WERI-Rb-1 (cell line): ENCODE measurements at regions not wholly inside any gene's neighbourhood (a gene's known extent, or its start where the extent isn't known, plus 50 kb on each side); places are given as distances from the start of the nearest gene placed in this dataset.

Source experiments
- DNase-seq: peaks from one replicate; pipeline ENCODE4 v3.0.0-alpha.2; 2020
- H3K27ac ChIP-seq: fragments of 250-450 bp; sonication (Bioruptor Pico); 2 replicates; pipeline ENCODE4 v1.5.1; 2020; ENCODE audit warnings: mild to moderate bottlenecking, moderate library complexity
- H3K27me3 ChIP-seq: fragments of 250-450 bp; sonication (Bioruptor Pico); 2 replicates; pipeline ENCODE4 v1.5.1; 2021; ENCODE audit warnings: mild to moderate bottlenecking, low read depth, moderate library complexity; ENCODE audit not compliant: insufficient read depth, severe bottlenecking
- H3K36me3 ChIP-seq: fragments of 250-450 bp; sonication (Bioruptor Pico); 2 replicates; pipeline ENCODE4 v1.5.1; 2020; ENCODE audit warnings: mild to moderate bottlenecking, moderate library complexity
- H3K4me3 ChIP-seq: 2 replicates; pipeline ENCODE4 v1.5.1; 2011; ENCODE audit warnings: low read depth, mild to moderate bottlenecking, control low read depth, low read length
- H3K9me3 ChIP-seq: fragments of 250-450 bp; sonication (Bioruptor Pico); 2 replicates; pipeline ENCODE4 v1.5.1; 2021; ENCODE audit warnings: mild to moderate bottlenecking, moderate library complexity; ENCODE audit not compliant: severe bottlenecking
- TF ChIP-seq, protein P1 (sequence below): IDR thresholded peaks from 2 replicates; pipeline ENCODE4 v1.5.1; 2011; ENCODE audit warnings: low read depth, mild to moderate bottlenecking, control low read depth, inconsistent platforms, low read length

DNA sequence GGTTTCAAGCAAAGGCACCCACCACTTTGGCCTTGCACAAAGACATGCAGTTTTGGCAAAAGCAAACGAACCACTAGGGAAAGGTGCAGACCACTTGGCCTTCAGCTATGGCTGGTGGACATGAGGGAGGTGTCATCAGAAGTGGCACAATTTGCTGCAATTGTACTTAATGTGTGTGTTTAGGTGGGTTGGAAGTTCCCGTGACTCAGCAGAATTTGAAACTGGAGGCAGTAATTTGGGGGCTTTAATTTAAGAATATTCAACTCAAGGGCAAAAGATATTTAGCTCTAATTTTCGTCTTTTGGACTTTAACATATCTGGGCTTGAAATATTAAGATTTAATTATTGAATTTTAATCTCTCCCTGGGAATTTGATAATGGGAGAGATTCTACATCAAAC is 115.6 kb upstream of the NOCT start:
- Histone ChIP-seq H3K9me3 (no peaks in the 10 kb centered on the region), H3K27me3 (no peaks in the 10 kb centered on the region), H3K4me3 (no peak overlapping the region), H3K27ac (no peak overlapping the region), H3K36me3 (no peaks in the 10 kb centered on the region)
- DNase-seq: no peak
- TF ChIP-seq, protein P1, sequence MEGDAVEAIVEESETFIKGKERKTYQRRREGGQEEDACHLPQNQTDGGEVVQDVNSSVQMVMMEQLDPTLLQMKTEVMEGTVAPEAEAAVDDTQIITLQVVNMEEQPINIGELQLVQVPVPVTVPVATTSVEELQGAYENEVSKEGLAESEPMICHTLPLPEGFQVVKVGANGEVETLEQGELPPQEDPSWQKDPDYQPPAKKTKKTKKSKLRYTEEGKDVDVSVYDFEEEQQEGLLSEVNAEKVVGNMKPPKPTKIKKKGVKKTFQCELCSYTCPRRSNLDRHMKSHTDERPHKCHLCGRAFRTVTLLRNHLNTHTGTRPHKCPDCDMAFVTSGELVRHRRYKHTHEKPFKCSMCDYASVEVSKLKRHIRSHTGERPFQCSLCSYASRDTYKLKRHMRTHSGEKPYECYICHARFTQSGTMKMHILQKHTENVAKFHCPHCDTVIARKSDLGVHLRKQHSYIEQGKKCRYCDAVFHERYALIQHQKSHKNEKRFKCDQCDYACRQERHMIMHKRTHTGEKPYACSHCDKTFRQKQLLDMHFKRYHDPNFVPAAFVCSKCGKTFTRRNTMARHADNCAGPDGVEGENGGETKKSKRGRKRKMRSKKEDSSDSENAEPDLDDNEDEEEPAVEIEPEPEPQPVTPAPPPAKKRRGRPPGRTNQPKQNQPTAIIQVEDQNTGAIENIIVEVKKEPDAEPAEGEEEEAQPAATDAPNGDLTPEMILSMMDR: no peak

DNA sequence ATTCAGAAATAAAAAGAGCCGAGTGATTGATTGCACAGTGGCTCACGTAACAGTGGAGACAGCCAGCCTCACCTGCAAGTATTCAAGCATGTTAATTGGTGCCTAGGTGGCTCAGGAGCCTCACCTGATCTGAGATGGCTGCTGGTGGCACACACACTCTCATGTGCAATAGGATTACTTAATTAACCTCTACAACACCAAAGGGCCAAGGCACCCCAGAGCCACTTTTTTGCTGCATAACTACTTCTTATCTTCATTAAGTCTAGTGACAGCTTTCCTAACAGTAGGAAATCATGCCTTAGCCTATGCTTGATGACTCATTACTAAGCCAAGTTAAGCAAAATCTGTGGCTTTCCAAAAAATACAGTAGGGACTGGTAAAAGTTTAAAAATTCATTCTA is 117.3 kb upstream of the NOCT start:
- Histone ChIP-seq H3K4me3 (no peak overlapping the region), H3K27me3 (no peaks in the 10 kb centered on the region), H3K27ac (no peak overlapping the region), H3K9me3 (no peaks in the 10 kb centered on the region), H3K36me3 (no peaks in the 10 kb centered on the region)
- DNase-seq: peak; percentile 25
- TF ChIP-seq, protein P1: no peak

DNA sequence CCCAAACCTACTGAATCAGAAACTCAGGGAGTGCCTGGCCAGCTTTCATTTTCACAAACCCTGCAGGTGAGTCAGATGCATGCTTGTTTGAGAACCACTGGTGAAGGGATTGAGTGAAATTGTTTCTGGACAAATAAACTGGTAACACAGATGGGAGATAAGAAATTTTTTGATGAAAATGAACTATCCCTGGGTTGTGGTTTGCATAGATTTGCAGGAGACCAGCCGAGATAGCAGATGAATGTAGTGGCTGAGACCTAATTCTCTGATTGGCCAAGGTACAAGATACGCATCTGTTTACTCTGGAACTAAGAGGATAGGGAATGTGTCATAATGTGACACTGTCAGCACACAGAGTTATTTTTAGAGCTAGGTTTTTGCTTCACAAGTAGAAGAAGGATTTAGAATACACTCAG is 117.8 kb upstream of the NOCT start:
- DNase-seq: no peak
- Histone ChIP-seq H3K36me3 (no peaks in the 10 kb centered on the region), H3K9me3 (no peaks in the 10 kb centered on the region), H3K27ac (0 out of 2 replicates have a peak overlapping the region, but pooled peaks have one; percentile 10), H3K27me3 (no peaks in the 10 kb centered on the region), H3K4me3 (peak overlapping the region; percentile 2; the same call in 1 of the 2 replicates)
- TF ChIP-seq, protein P1: no peak

DNA sequence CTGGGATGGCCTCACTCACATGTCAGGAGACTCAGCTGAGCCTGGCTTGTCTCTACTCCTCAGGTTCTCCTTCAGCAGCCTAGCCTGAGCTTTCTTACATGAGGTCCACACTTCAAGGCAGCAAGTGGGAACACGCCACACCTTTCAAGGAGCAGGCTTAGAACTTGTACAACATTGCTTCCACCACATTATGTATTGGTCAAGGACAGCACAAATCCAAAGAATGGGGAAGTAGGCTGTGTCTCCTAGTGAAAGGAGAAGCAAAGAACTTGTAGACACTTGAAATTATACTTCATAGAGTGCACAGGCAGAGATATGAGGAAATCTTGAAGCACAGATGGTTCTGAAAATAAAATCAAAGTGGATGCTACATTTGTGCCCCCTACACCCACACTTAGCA is 120.9 kb upstream of the NOCT start:
- Histone ChIP-seq H3K9me3 (no peaks in the 10 kb centered on the region), H3K36me3 (no peaks in the 10 kb centered on the region), H3K4me3 (no peak overlapping the region), H3K27ac (no peak overlapping the region), H3K27me3 (no peaks in the 10 kb centered on the region)
- TF ChIP-seq, protein P1: no peak
- no peak for DNase-seq

DNA sequence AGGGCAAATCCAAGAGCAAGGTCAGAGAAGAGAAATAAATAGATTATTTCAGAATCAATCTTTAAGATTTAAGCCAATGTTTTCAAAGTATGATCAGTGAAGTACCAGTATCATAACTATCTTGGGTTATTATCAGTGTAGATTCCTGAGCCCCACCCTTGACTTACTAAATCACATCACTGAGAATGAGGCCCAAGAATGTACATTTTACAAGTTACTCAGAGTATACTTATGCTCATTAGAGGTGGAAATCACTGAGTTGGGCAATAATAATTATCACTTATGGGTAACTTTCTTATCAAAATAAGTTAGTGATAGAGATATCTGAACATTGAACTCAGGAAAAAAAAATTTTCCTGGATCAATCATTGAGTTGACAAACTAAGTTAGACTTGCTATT is 121.6 kb upstream of the NOCT start:
- no peak overlapping the region for H3K4me3 ChIP-seq
- no peak overlapping the region for H3K27ac ChIP-seq
- DNase-seq: no peak
- H3K36me3 ChIP-seq: no peaks in the 10 kb centered on the region
- TF ChIP-seq, protein P1: no peak
- no peaks in the 10 kb centered on the region for H3K9me3 ChIP-seq
- no peaks in the 10 kb centered on the region for H3K27me3 ChIP-seq
